GM06990 (cell line): ENCODE measurements at regions not wholly inside any gene's neighbourhood (a gene's known extent, or its start where the extent isn't known, plus 50 kb on each side); places are given as distances from the start of the nearest gene placed in this dataset.

Source experiments
- DNase-seq: peaks from one replicate; pipeline ENCODE4 v3.0.0-alpha.2; 2011; ENCODE audit not compliant: insufficient read length; ENCODE audit errors: extremely low read depth
- H3K27me3 ChIP-seq: replicated peaks from 2 replicates; pipeline ENCODE4 v1.6.0; 2011; ENCODE audit warnings: low read length; ENCODE audit not compliant: control insufficient read depth, insufficient read depth
- H3K36me3 ChIP-seq: 2 replicates; pipeline ENCODE4 v1.5.1; 2011; ENCODE audit warnings: low read length; ENCODE audit not compliant: control insufficient read depth, insufficient read depth
- H3K4me3 ChIP-seq: replicated peaks from 2 replicates; pipeline ENCODE4 v1.5.1; 2011; ENCODE audit warnings: low read depth, mild to moderate bottlenecking, control low read depth, low read length
- CTCF ChIP-seq: IDR thresholded peaks from 2 replicates; pipeline ENCODE4 v1.5.1; 2011; ENCODE audit warnings: low read length, control low read depth, mild to moderate bottlenecking, inconsistent platforms; ENCODE audit not compliant: insufficient read depth, poor library complexity, severe bottlenecking

GRCh38 chr6:132219901-132220300, 181.4 kb downstream of the MOXD1 start:
- TF ChIP-seq CTCF: no peak
- no peaks in the 10 kb centered on the region for H3K36me3 ChIP-seq

GRCh38 chr6:132218059-132218696, 183.1 kb downstream of the MOXD1 start:
- H3K4me3 ChIP-seq: no peak overlapping the region
- peak; percentile 42 for TF ChIP-seq CTCF
- DNase-seq: no peak
- no peaks in the 10 kb centered on the region for H3K27me3 ChIP-seq
- H3K36me3 ChIP-seq: no peaks in the 10 kb centered on the region

More at GRCh38 chr6:132219901-132220300, 181.4 kb downstream of the MOXD1 start:
- H3K27me3 ChIP-seq: no peaks in the 10 kb centered on the region
- no peak overlapping the region for H3K4me3 ChIP-seq
- no peak for DNase-seq

GRCh38 chr6:132215805-132216204, 185.5 kb downstream of the MOXD1 start:
- no peak for DNase-seq
- Histone ChIP-seq H3K27me3 (no peaks in the 10 kb centered on the region), H3K36me3 (no peaks in the 10 kb centered on the region), H3K4me3 (no peak overlapping the region)
- no peak for TF ChIP-seq CTCF

- Histone ChIP-seq H3K27me3 (no peaks in the 10 kb centered on the region), H3K4me3 (no peak overlapping the region), H3K36me3 (no peaks in the 10 kb centered on the region)
- TF ChIP-seq CTCF: no peak
- DNase-seq: no peak
Observed at GRCh38 chr6:132214716-132215115, 186.6 kb downstream of the MOXD1 start.

GRCh38 chr6:132213732-132214131, 187.5 kb downstream of the MOXD1 start:
- DNase-seq: no peak
- H3K27me3 ChIP-seq: no peaks in the 10 kb centered on the region
- TF ChIP-seq CTCF: no peak

GRCh38 chr6:132213191-132213590, 188.1 kb downstream of the MOXD1 start:
- TF ChIP-seq CTCF: no peak
- no peak for DNase-seq
- H3K4me3 ChIP-seq: no peak overlapping the region
- H3K36me3 ChIP-seq: no peaks in the 10 kb centered on the region
- H3K27me3 ChIP-seq: no peaks in the 10 kb centered on the region

More at GRCh38 chr6:132213732-132214131, 187.5 kb downstream of the MOXD1 start:
- Histone ChIP-seq H3K4me3 (no peak overlapping the region), H3K36me3 (no peaks in the 10 kb centered on the region)
